IPS DF 6.9 (cell line): ENCODE measurements at regions not wholly inside any gene's neighbourhood (a gene's known extent, or its start where the extent isn't known, plus 50 kb on each side); places are given as distances from the start of the nearest gene placed in this dataset.

Source experiments
- DNase-seq: peaks from one replicate; pipeline ENCODE4 v3.0.0-alpha.2; 2013; ENCODE audit warnings: low read depth, low spot score
- H3K27ac ChIP-seq: one replicate; pipeline ENCODE4 v1.5.1; 2013; ENCODE audit warnings: low read length, control low read depth
- H3K27me3 ChIP-seq: 2 replicates; pipeline ENCODE4 v1.6.1; 2013; ENCODE audit warnings: mild to moderate bottlenecking, low read length; ENCODE audit not compliant: control insufficient read depth, insufficient read depth
- H3K36me3 ChIP-seq: 2 replicates; pipeline ENCODE4 v1.6.1; 2013; ENCODE audit warnings: low read length; ENCODE audit not compliant: control insufficient read depth, insufficient read depth
- H3K4me1 ChIP-seq: 2 replicates; pipeline ENCODE4 v1.6.1; 2013; ENCODE audit warnings: low read length; ENCODE audit not compliant: control insufficient read depth, insufficient read depth
- H3K4me3 ChIP-seq: 2 replicates; pipeline ENCODE4 v1.5.1; 2013; ENCODE audit warnings: mild to moderate bottlenecking, low read length
- H3K9me3 ChIP-seq: 2 replicates; pipeline ENCODE4 v1.6.1; 2013; ENCODE audit warnings: low read length, inconsistent platforms; ENCODE audit not compliant: control insufficient read depth, insufficient read depth
- WGBS: extraction: QIAGEN DNeasy Blood & Tissue Kit; methylation state at CpG from one replicate; pipeline ENCODE4 v1.1.7; 2013; ENCODE audit warnings: mixed read lengths, missing lambda C conversion rate; ENCODE audit not compliant: insufficient read length, insufficient coverage; 5-methylcytosine and 5-hydroxymethylcytosine counted together

- no peaks in the 10 kb centered on the region; the same call in 1 of the 2 replicates for H3K9me3 ChIP-seq
- H3K27ac ChIP-seq = no peak overlapping the region
- no peaks in the 10 kb centered on the region for H3K4me1 ChIP-seq
- WGBS = no CpG with 5 or more reads among the region's 5 CpGs
- H3K36me3 ChIP-seq = no peaks in the 10 kb centered on the region
- no peak overlapping the region for H3K4me3 ChIP-seq
- no peaks in the 10 kb centered on the region for H3K27me3 ChIP-seq
- DNase-seq = no peak
Measured at GRCh38 chr11:11789735-11790369, 51.9 kb upstream of the USP47 start.

GRCh38 chr11:11788063-11788710 is 53.6 kb upstream of the USP47 start:
- no CpG with 5 or more reads among the region's 7 CpGs for WGBS
- no peak for DNase-seq
- Histone ChIP-seq H3K27me3 (no peaks in the 10 kb centered on the region), H3K36me3 (no peaks in the 10 kb centered on the region), H3K4me3 (no peak overlapping the region), H3K4me1 (no peaks in the 10 kb centered on the region), H3K27ac (no peak overlapping the region), H3K9me3 (no peaks in the 10 kb centered on the region; the same call in 1 of the 2 replicates)

- no CpG with 5 or more reads among the region's 7 CpGs for WGBS
- DNase-seq = peak; percentile 50
- H3K9me3 ChIP-seq = no peaks in the 10 kb centered on the region; the same call in 1 of the 2 replicates
- H3K4me3 ChIP-seq = no peak overlapping the region
- H3K27ac ChIP-seq = no peak overlapping the region
- no peaks in the 10 kb centered on the region for H3K4me1 ChIP-seq
- H3K36me3 ChIP-seq = no peaks in the 10 kb centered on the region
- H3K27me3 ChIP-seq = no peaks in the 10 kb centered on the region
Measured at GRCh38 chr11:11787305-11788062, 54.3 kb upstream of the USP47 start.

DNA sequence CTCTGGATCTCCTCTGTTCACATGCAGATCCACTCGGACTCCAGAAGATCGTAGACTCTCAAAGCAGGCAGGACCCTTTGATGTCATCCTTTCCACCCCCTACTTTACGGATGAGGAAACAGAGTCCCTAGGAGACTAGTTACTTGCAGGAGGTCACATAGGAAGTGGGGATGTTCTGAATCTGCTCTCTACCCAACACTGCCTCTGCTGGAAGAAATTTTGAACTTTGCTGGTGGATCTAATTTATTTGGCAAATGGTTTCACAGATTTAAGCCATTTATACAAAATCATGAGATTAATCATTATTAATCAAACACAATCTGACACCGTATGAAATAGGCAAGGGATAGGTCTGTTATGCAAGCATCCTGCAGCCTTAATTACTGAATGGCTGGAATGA is 55.0 kb upstream of the USP47 start:
- H3K4me3 ChIP-seq = no peak overlapping the region
- H3K4me1 ChIP-seq = no peaks in the 10 kb centered on the region
- no peak for DNase-seq
- H3K36me3 ChIP-seq = no peaks in the 10 kb centered on the region
- no peaks in the 10 kb centered on the region for H3K27me3 ChIP-seq
- no peak overlapping the region for H3K27ac ChIP-seq
- no peaks in the 10 kb centered on the region; the same call in 1 of the 2 replicates for H3K9me3 ChIP-seq
- WGBS = no CpG with 5 or more reads among the region's 4 CpGs

DNA sequence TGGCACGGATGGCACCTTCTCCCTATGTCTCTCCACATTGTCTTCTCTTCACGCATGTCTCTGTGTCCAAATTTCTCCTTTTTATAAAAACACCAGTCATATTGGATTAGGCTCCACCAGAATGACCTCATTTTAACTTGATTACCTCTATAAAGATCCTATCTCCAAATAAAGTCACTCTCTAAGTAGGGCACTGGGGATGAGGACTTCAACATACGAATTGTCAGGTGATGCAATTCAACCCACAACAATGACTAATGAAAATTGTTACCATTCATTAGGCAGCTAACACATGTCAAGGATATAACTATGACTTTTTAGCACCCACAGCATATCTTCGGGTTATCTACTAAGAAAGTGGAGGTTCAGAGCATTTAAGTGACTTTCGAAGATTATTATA is 55.5 kb upstream of the USP47 start:
- Histone ChIP-seq H3K27me3 (no peaks in the 10 kb centered on the region), H3K9me3 (no peaks in the 10 kb centered on the region; the same call in 1 of the 2 replicates), H3K4me1 (no peaks in the 10 kb centered on the region), H3K36me3 (no peaks in the 10 kb centered on the region), H3K27ac (no peak overlapping the region), H3K4me3 (no peak overlapping the region)
- DNase-seq = no peak
- no CpG with 5 or more reads among the region's 5 CpGs for WGBS

GRCh38 chr11:11782532-11783110 is 59.2 kb upstream of the USP47 start:
- Histone ChIP-seq H3K27ac (no peak overlapping the region), H3K27me3 (no peaks in the 10 kb centered on the region), H3K4me1 (no peaks in the 10 kb centered on the region), H3K4me3 (no peak overlapping the region), H3K9me3 (no peaks in the 10 kb centered on the region; the same call in 1 of the 2 replicates), H3K36me3 (no peaks in the 10 kb centered on the region)
- DNase-seq = no peak
- no CpG with 5 or more reads among the region's 3 CpGs for WGBS

- Histone ChIP-seq H3K27me3 (no peaks in the 10 kb centered on the region), H3K9me3 (no peaks in the 10 kb centered on the region), H3K27ac (no peak overlapping the region), H3K4me1 (no peaks in the 10 kb centered on the region), H3K4me3 (no peak overlapping the region), H3K36me3 (no peaks in the 10 kb centered on the region)
- no CpG with 5 or more reads among the region's 8 CpGs for WGBS
- DNase-seq = no peak
Measured at GRCh38 chr11:11780858-11781257, 60.9 kb upstream of the USP47 start.

GRCh38 chr11:11779975-11780374 is 61.8 kb upstream of the USP47 start:
- H3K9me3 ChIP-seq = no peaks in the 10 kb centered on the region
- H3K27me3 ChIP-seq = no peaks in the 10 kb centered on the region
- no peaks in the 10 kb centered on the region for H3K36me3 ChIP-seq
- no peak overlapping the region for H3K4me3 ChIP-seq
- no peak overlapping the region for H3K27ac ChIP-seq
- DNase-seq = no peak
- WGBS = no CpG with 5 or more reads among the region's 2 CpGs
- no peaks in the 10 kb centered on the region for H3K4me1 ChIP-seq

- Histone ChIP-seq H3K4me3 (no peak overlapping the region), H3K9me3 (no peaks in the 10 kb centered on the region), H3K27me3 (no peaks in the 10 kb centered on the region), H3K27ac (no peak overlapping the region), H3K4me1 (no peaks in the 10 kb centered on the region), H3K36me3 (no peaks in the 10 kb centered on the region)
- DNase-seq = no peak
- no CpG with 5 or more reads among the region's 3 CpGs for WGBS
Measured at GRCh38 chr11:11777897-11778296, 63.9 kb upstream of the USP47 start.

DNA sequence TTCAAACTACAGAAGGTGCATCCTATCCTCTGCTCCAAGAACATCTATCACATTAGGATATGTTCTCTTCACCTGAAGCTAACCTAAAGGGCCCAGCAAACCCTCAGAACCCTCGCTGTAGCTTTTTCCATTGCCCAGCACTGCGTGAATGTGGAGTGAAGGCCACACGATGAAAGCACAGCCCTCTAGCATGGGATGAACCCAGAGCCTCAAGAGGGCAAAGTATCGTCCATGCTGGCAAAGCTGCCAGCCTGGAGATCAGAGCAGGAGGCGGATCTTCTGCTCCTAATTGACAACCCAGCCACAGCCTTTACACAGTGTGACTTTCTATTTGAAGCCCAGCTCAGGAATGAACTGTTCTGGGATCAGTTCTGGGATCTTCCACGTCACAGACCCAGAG is 65.1 kb upstream of the USP47 start:
- H3K4me3 ChIP-seq = no peak overlapping the region
- no peaks in the 10 kb centered on the region for H3K9me3 ChIP-seq
- WGBS = no CpG with 5 or more reads among the region's 6 CpGs
- H3K27me3 ChIP-seq = no peaks in the 10 kb centered on the region
- no peak for DNase-seq
- no peaks in the 10 kb centered on the region for H3K4me1 ChIP-seq
- H3K36me3 ChIP-seq = no peaks in the 10 kb centered on the region
- no peak overlapping the region for H3K27ac ChIP-seq
